DND-41 (cell line): ENCODE measurements at regions not wholly inside any gene's neighbourhood (a gene's known extent, or its start where the extent isn't known, plus 50 kb on each side); places are given as distances from the start of the nearest gene placed in this dataset.
A peak's percentile ranks its signal among the peaks of the same experiment; 100 is the strongest.
"Not testable (repeated sequence)": the region's sequence is repeated elsewhere in the genome, so short reads cannot be mapped to it uniquely, and the experiment has no call there.

Experiments used
- ATAC-seq: fragments of 200-7000 bp; cut with Tn5 transposase; 3 replicates; pipeline ENCODE4 v1.9.1; 2021; ENCODE audit warnings: low read depth; ENCODE audit not compliant: insufficient read depth
- DNase-seq: peaks from one replicate; pipeline ENCODE4 v3.0.0-alpha.2; 2020
- H2AFZ ChIP-seq: 2 replicates; pipeline ENCODE4 v1.6.0; 2012; ENCODE audit warnings: low read depth, low read length
- H3K27ac ChIP-seq: 2 replicates; pipeline ENCODE4 v1.5.1; 2012; ENCODE audit warnings: low read length, inconsistent platforms
- H3K27me3 ChIP-seq: fragments of 200-600 bp; sonication (generic); 2 replicates; pipeline ENCODE4 v1.6.0; 2012; ENCODE audit warnings: low read length, mild to moderate bottlenecking, inconsistent platforms; ENCODE audit not compliant: insufficient read depth, poor library complexity
- H3K36me3 ChIP-seq: 2 replicates; pipeline ENCODE4 v1.5.1; 2012; ENCODE audit warnings: low read length, inconsistent platforms; ENCODE audit not compliant: insufficient read depth
- H3K4me1 ChIP-seq: 2 replicates; pipeline ENCODE4 v1.5.1; 2012; ENCODE audit warnings: mild to moderate bottlenecking, low read length; ENCODE audit not compliant: insufficient read depth
- H3K4me2 ChIP-seq: 2 replicates; pipeline ENCODE4 v1.6.0; 2012; ENCODE audit warnings: mild to moderate bottlenecking, moderate library complexity, low read length, inconsistent platforms; ENCODE audit not compliant: insufficient read depth
- H3K4me3 ChIP-seq, 2 experiments: fragments of 200-600 bp in 1 of 2; shearing (Covaris generic) in 1 of 2; 2 replicates each; pipeline ENCODE4 v1.5.1; 2012 to 2016; ENCODE audit warnings: inconsistent platforms in 2 of 2, low read length in 2 of 2, mild to moderate bottlenecking in 2 of 2, low read depth in 1 of 2, moderate library complexity in 1 of 2
- H3K79me2 ChIP-seq: 2 replicates; pipeline ENCODE4 v1.6.0; 2012; ENCODE audit warnings: low read length, inconsistent platforms; ENCODE audit not compliant: insufficient read depth
- H3K9ac ChIP-seq: 2 replicates; pipeline ENCODE4 v1.6.0; 2012; ENCODE audit warnings: low read depth, mild to moderate bottlenecking, inconsistent platforms, low read length, moderate library complexity
- H3K9me3 ChIP-seq: 2 replicates; pipeline ENCODE4 v1.5.1; 2012; ENCODE audit warnings: low read length, moderate library complexity, mild to moderate bottlenecking, inconsistent platforms; ENCODE audit not compliant: insufficient read depth, severe bottlenecking
- H4K20me1 ChIP-seq: 2 replicates; pipeline ENCODE4 v1.6.0; 2012; ENCODE audit warnings: low read length; ENCODE audit not compliant: insufficient read depth
- TF ChIP-seq, protein P1 (sequence below): IDR thresholded peaks from 2 replicates; pipeline ENCODE4 v1.5.1; 2012; ENCODE audit warnings: borderline replicate concordance, low read length, moderate library complexity, mild to moderate bottlenecking; ENCODE audit not compliant: poor library complexity, severe bottlenecking; ENCODE audit errors: extremely low read depth

DNA sequence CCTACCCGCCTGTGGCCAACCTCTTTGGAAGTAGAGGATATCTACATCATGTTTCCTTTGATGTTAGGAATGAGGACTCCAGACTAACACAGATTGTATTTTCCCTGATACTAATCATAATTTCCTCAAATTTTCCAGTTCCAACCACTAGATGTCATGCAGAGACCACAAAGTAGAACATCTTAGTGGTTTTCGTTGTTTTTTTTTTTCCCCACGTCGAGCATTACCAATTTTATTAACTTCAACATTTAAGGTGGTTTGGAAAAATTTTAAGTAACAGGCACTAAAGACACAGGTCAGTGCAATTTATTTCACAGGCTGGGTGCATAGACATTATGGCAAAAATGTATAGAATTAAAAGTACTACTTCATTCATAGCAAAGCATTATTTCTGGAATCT lies 280.1 kb downstream of the ANKRD30B start:
- ATAC-seq = peak; percentile 78
- H3K79me2 ChIP-seq, H3K27ac ChIP-seq, H2AFZ ChIP-seq, H3K4me3 ChIP-seq, H3K27me3 ChIP-seq, H3K9ac ChIP-seq, H3K4me1 ChIP-seq, H4K20me1 ChIP-seq, H3K4me2 ChIP-seq, H3K36me3 ChIP-seq, H3K9me3 ChIP-seq, DNase-seq: not testable (repeated sequence)
- TF ChIP-seq, protein P1, sequence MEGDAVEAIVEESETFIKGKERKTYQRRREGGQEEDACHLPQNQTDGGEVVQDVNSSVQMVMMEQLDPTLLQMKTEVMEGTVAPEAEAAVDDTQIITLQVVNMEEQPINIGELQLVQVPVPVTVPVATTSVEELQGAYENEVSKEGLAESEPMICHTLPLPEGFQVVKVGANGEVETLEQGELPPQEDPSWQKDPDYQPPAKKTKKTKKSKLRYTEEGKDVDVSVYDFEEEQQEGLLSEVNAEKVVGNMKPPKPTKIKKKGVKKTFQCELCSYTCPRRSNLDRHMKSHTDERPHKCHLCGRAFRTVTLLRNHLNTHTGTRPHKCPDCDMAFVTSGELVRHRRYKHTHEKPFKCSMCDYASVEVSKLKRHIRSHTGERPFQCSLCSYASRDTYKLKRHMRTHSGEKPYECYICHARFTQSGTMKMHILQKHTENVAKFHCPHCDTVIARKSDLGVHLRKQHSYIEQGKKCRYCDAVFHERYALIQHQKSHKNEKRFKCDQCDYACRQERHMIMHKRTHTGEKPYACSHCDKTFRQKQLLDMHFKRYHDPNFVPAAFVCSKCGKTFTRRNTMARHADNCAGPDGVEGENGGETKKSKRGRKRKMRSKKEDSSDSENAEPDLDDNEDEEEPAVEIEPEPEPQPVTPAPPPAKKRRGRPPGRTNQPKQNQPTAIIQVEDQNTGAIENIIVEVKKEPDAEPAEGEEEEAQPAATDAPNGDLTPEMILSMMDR = peak; percentile 23

DNA sequence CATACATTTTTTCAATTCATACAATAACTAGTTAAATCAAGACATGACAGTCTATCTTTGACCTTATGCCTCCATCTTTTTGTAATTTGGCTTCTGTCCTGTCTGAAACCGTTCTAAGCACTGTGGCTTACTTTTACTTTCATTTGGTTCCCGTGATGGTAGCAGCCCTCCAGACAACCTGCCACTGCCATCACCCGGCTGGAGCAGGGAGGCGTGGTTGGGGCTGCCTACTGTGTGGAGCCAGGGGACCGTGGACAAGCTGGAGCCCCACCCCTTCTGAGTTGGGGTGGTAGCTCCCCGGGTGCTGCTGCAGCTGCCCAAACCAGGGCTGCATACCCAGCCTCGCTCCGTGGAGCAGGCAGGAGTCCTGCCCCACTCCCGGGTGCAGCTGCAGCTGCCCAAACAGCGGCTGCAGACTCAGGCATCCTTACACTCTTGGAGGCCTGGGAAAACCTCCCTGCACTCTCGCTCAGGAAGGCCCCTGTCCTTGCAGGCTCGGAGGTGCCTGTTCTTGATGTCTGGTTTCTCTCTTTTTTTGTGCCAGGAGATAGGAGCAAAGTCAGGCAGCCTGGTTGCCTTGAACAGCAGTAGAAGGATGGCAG lies 312.4 kb downstream of the ANKRD30B start:
- not testable (repeated sequence) for H3K27ac ChIP-seq, DNase-seq, H3K36me3 ChIP-seq, H4K20me1 ChIP-seq, H3K9ac ChIP-seq, H3K9me3 ChIP-seq, H3K4me2 ChIP-seq, H3K79me2 ChIP-seq, H3K4me3 ChIP-seq, H3K27me3 ChIP-seq, H2AFZ ChIP-seq, H3K4me1 ChIP-seq
- peak; percentile 56; the same call in 2 of the 3 replicates for ATAC-seq

DNA sequence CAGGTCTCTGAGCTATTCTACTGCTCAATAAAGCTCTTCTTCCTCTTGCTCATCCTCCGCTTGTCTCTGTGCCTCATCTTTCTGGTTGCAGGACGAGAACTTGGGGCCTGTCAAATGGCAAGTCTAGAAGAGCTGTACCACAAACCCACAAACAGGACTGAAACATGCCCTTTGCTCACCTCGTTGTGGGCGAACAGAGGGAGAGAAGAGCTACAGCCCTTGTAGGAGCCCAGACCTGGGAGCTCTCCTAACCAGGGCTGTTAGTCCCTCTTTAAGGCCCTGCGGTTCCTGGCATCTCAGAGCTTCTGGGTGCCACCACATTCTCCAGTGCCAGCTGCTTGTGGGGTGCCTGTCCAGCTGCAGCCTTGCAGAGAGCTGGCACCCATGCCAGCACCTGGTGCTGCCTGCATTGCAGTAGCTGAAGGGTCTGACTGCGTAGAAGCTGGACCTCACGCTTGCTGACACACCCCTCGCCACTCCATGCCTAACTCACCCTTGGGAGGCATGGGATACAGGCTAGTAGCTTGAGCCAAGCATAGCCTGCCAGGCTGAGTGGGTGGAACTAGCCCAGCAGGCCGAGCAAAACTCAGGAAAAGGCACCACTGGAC lies 313.4 kb downstream of the ANKRD30B start:
- not testable (repeated sequence) for H3K4me1 ChIP-seq, H3K9me3 ChIP-seq, H3K4me2 ChIP-seq, H3K27me3 ChIP-seq, H3K79me2 ChIP-seq, H3K4me3 ChIP-seq, DNase-seq, H2AFZ ChIP-seq, H3K36me3 ChIP-seq, H3K27ac ChIP-seq, H4K20me1 ChIP-seq, H3K9ac ChIP-seq
- ATAC-seq = 0 out of 3 replicates have a peak, but pooled peaks have one; percentile 24

DNA sequence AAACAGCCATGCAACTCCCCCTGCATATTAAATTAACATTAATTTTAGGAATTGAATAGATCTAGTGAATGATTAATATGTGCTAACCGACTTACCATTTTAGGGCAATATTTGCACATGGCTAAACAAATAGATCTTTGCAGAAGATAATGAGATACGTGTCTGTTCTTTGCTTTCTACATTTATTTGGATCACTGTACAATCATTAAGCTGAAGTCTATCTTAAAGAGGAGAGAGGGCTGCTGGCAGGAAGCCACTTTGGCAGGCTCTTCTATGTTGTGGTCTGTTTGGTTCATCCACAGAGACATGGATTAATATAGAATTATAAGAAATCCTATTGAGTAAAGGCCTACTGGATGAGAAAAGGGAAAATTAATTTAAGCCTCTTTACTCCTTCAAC lies 318.5 kb downstream of the ANKRD30B start:
- H3K79me2 ChIP-seq = not testable (repeated sequence)

DNA sequence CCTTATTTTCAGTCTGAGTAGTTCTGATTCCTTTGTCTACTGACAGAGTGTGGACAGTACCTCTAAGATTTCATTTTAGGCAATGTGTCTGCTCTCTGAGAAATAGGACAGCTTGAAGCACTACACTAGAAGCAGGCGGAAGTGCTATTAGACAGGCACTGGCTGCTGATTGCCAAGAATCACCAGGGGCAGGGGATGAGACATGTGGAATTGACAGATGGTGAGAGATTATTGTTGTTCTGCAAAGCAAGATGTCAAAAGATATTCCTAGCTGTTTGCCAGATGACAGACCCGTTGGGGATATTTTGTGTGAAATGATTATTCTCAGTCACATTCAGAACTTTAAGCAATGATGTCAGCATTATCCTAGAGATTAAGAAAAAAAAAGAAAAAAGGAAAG lies 323.3 kb downstream of the ANKRD30B start:
- not testable (repeated sequence) for H2AFZ ChIP-seq, H3K4me2 ChIP-seq, H4K20me1 ChIP-seq, H3K36me3 ChIP-seq, H3K79me2 ChIP-seq, H3K9me3 ChIP-seq, H3K4me1 ChIP-seq, H3K27me3 ChIP-seq, H3K9ac ChIP-seq, H3K27ac ChIP-seq, ATAC-seq, DNase-seq, H3K4me3 ChIP-seq

More for the DNA sequence above, 318.5 kb downstream of the ANKRD30B start:
- H3K36me3 ChIP-seq, ATAC-seq, H3K9ac ChIP-seq, H4K20me1 ChIP-seq, H3K4me3 ChIP-seq, H2AFZ ChIP-seq, H3K27ac ChIP-seq, DNase-seq, H3K4me2 ChIP-seq, H3K9me3 ChIP-seq, H3K27me3 ChIP-seq, H3K4me1 ChIP-seq: not testable (repeated sequence)
